Islet of Langerhans (tissue), 1 donor: ENCODE measurements at regions not wholly inside any gene's neighbourhood (a gene's known extent, or its start where the extent isn't known, plus 50 kb on each side); places are given as distances from the start of the nearest gene placed in this dataset.
A peak's percentile ranks its signal among the peaks of the same experiment; 100 is the strongest.

Source experiments
- FAIRE-seq: peaks from one replicate; lab custom pipeline; 2011; peaks lifted over from hg19 to GRCh38; lab: Jason Lieb, UNC

DNA sequence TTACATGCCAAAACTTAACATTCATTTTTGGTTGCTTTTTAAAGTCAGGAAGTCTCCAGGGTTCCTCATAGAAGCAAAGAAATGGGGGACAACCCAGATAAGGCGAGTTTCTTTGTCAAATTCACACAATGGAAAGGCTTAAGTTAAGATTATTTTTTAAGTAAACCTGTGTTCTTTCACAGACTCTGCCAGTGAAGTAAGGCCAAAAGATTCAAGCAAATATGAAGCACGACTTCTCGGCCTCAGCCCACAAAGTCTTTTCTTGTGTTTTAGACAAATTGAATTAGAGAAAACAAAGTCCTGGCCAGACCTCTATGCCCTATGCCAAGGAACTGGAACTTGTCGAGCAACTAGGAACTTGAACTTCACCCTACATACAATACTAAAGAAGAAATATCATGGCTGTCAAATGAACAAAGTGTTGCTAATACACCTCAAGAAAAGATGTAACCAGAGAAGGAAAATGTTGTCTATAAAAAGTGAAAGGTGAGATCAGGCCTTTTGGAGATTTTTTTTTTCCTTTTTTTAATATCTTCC, 540.0 kb upstream of the JARID2 start:
- no peak for FAIRE-seq

DNA sequence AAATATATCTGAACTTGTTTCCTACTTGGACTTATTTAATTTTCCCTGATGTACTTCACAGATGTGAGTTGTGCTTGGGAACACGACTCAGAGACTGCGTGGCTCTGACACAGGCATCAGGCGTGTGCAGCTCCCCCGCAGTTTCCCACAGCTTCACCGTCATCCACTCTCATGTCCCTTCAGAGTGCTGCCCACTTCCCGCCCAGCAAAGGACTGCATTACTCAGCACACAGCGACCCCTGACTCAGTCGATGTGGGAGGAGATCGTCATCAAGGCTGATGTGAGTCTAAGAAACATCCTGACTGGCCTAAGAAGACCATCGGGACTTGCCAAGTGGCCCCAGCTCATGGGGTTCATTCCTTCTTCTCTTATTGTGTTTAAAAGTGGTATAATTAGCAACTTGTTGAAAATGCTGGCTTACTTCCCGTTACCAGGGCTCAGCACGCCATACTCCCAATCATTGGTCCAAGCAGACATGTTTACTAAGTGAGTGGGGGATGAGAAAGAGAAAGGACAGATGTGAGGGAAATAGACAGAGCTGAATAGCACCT, 539.4 kb upstream of the JARID2 start:
- no peak for FAIRE-seq

DNA sequence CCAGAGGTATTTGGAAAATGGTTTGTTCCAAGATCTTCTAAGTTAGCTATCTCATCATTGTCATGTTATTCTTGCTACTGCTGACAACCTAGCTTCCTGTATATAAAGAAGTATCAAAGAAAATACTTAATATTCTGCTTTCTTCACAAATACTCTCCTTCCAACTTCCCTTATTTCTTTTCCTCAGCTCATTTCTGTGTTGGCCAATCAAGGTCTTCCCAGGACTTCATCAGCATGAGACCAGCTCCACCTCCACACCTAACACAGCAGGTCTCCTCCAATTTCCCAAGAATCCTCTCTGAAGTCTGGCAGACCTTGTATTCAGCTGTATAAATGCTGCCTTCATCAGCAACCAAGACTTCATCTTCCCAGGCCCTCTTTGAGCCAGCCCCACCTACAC, 538.6 kb upstream of the JARID2 start:
- FAIRE-seq, result no peak

DNA sequence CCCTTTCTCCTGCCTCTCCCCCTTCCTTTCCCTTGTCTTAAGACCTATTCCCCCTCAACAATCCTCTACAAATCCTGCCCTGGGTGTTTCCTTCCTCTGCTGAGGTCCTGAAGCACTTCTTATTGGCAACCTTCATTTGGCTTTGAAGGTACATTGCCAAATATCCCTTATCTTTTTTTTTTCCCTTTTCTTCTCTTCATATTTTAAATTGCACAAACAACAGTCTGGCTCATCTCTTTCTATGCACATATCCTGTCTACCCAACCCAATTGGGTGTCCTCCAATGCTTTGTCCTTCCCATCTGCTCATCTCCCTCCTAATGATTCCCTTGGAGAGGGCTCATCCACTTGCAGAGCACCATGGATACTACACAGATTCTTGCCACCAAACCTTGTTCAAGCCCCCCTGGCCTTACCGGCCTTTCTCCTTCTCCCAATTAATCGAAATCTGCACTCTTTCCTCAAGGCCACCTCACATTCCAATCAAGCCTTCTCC, 537.9 kb upstream of the JARID2 start:
- FAIRE-seq, result no peak

DNA sequence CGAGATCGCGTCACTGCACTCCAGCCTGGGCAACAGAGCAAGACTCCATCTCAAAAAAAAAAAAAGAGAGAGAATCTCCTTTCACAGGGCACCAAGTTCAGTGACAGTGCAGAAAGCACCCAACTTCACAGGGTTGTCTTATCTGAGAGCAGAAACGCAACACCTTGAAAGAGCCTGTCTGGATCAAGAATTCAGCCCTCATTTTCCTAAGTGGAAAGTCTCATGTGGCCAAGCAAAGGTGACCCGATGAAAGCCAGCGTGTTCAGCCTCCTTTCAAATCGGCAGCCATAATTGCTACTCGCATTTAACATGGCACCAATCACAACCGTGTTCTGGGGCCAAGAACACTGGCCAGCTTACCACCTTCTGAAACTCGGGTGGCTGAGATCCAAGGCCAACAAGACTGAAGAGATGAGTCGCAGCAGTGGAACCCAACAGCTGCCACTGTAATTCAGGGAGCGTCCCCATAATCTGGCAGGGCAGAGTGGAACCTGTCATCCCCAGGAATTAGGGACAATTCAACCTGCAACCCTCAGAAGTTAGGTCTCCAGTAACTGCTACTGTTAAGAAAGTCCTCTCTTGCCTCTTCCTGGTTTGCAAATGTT, 536.7 kb upstream of the JARID2 start:
- FAIRE-seq, result no peak

DNA sequence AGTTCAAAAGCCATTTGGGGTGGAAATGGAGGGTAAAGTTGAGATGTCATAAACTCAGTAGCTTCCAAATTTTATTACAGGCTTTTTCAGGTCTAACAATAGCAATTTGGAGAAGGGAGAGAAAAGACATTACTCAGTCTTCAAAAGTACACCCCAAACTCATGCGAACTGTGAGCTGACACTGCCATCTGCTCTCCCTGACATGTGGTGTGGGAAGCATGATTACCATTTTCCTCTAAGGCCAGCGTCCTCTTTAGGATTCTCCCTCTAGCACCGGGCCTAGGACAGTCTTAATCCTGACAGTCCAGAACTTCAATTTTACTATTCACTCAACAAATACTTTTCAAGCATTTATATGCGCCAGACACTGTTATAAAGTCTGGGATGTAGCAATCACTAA, 536.0 kb upstream of the JARID2 start:
- FAIRE-seq, result no peak

DNA sequence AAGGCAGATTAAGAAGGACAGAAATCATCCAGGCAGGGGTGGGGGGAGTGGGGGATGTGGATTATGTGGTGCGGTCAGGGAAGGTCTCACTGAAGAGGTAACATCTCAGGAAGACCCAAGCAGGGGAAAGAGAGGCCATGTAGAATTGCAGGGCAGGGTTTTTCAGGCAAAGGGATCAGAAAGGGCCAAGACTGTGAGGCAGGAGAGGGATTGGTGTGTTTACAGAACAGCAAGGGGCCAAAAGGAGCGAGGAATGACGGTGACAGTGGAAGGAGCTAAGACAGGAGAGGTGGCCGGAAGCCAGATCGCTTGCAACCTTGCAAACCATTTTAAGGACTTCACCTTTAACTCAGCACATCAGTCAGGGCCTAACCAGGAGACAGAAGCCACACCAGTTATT, 535.4 kb upstream of the JARID2 start:
- no peak for FAIRE-seq

DNA sequence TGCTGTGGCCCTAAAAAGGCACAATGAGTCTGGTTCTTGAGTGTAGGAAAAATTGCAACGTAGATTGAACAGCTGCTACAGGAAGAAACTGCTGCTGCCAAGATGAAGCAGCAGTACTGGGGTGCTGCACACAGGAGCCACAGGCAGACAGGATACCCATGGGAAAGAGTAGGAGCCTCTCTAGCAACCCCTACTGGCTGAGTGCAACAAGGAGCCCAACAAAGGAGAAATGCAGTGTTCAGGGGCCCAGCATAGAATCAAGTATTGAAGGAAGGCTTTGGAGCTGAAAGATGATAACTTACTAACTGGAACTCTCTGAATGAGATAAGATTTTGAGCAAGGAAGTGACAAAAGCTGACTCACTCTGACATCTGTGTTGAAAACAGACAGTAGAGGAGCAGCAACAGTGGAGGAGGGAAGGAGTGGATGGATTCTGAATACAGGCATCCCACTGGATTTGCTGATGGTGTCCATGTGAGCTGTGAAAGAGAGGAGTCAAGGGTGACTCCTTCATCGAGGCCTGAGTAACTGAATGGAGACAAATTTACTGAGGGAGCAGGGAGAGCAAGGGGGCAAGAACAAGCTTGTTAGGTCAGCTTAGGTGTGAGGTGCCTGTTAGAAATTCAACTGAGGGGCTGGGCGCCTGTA, 534.7 kb upstream of the JARID2 start:
- FAIRE-seq, result no peak

DNA sequence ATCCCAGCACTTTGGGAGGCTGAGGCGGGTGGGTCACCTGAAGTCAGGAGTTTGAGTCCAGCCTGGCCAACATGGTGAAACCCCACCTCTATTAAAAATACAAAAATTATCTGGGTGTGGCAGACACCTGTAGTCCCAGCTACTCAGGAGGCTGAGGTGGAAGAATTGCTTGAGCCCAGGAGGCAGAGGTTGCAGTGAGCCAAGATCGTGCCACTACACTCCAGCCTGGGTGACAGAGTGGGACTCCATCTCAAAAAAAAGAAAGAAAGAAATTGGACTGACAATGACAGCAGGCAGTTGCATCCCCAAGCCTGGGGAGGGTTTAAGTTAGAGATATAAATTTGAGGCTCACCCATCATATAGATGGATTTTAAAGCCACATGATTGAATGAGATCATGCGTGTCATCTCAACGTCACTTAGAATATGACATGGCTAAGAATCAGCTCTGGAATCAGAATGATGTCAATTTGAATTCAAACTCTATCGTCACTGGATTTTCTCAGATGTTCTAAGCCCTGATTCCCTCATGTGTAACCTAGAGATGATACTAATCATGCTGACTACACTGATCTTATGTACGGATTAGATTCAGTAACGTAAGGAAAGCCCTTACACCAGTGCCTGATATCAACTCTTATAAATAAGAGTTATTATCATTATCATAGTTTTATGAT, 534.0 kb upstream of the JARID2 start:
- no peak for FAIRE-seq

DNA sequence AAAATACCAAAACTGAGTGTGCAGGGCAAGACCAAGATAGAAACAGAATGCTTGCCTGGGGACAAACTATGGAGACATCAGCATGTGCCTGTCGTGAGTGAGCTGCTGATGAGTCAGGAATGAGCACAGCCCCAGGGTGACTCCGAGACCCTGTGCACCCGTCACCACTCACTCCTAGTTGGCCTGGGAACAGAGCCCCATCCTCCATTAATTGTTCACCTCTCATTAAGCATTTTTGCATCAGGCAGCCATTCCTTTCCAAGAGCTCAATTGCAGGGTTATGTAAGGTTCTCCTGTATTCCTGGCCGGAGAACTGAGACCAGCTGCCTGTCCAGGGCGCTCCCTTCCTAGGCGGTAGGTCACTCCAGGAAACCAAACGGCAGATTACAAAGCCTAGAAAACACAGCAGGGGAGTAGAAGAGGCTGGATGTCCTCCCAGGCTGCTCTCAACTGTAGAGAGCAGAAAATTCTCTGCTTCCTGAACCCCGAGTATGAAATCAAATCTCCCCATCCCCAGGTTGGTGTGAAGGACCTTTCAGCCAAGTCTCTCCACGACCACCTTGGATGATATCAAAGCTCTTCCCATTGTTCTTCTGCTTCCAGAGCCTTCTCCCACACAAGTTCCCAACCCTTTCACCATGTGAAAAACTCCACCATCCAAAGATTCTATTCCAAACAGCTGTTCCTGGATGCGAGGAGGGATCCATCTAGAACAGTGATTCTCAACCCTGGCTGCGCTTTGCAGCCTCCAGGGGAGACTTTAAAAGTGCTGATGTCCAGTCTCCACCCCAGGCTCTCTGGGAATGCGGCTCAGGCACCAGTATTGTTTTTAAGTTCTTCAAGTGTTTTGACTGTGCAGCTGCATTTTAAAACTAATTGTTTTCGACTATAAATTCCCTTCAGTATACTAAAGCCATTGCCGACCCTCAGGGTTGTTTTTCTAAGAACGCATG, 532.6 kb upstream of the JARID2 start:
- no peak for FAIRE-seq

DNA sequence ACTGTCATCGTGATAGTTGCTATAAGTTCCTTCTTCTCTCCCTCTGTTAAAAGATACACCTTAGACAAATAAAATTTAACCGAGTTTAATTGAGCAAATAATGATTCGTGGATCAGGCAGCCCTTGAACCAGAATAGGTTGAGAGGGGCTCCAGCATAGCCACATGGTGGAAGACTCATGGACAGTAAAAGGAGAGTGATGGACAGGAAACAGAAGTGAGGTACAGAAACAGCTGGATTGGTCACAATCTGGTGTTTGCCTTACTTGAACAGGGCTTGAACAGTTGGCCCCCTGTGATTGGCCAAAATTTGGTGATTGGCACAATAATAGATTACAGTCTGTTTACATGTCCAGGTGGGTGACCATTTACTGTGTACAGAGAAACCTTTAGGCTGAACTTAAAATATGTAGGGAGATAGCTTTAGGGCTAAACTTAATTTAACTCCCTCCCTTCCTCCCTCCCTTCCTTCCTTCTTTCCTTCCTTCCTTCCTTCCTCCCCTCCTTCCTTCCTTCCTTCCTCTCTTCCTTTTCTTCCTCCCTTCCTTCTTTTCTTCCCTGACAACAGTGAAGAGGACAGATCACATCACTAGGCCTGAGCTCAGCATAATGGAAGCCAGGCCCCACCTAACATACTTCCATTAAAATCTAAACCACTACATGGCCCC, 531.8 kb upstream of the JARID2 start:
- FAIRE-seq, result no peak

DNA sequence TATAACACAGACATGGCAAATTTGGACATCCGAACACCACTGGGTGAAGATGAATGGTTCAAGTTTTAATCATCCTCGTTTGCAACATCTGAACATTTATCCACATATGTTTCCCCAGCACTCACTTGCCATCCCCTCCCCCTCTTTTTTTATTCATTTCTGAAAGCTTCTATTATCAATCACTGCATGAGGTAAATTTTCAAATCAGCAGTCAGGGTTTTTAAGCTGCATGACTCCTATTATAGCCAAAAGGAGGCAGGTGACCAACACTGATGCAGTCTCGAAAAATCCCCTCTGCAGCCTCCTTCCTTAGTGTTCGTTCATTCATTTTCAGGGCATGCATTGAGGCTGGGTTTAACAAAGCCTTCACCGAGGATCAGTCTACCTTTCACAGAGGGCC, 530.8 kb upstream of the JARID2 start:
- no peak for FAIRE-seq

DNA sequence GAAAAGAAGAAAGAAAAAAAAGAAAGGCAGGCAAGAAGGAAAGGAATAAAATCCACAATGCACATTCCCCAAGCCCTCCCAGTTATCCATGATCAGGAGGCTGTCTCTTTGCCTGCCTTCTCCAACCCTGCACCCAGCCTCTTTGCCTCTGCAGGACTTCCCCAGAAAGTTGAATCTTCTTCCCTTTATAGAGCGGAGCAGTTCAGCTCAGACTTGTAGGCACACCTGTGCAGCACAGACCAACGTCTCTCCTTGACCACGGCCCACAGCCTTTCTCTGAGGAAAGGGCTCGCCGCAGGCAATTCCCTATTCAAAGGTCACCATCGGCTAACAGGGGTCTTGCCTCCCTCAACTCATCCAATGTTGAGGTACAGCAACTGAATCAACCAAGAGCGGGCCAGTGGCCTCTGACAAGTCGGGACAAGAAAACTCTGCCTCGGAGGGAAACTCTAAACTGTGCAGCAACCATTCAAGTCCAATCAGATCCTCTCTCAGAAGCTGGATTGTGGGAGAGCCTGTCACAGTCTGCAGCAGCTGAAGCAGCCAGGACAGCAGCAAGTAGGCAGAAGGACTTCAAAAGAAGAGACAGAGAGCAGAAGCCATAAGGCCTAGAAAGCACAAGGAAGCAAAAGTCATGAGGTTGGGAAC, 529.2 kb upstream of the JARID2 start:
- no peak for FAIRE-seq

DNA sequence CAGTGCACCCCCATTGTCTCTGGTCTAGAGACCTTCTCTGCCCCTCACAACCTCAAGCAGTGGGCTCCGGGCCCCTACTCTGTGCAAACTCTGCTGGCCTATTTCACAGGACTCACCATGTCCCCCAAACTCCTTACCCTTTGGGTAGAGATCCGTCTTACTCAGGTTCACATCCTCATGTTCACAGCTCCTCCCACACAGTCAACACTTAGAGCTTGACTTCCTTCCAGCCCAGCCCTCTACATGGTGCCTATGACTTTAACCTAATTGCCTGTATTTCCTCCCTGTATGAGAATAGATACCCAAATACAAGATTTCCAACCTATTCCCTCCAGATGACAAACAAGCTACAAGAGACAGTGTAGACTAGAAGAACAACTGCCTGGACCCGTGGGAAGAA, 528.6 kb upstream of the JARID2 start:
- no peak for FAIRE-seq

DNA sequence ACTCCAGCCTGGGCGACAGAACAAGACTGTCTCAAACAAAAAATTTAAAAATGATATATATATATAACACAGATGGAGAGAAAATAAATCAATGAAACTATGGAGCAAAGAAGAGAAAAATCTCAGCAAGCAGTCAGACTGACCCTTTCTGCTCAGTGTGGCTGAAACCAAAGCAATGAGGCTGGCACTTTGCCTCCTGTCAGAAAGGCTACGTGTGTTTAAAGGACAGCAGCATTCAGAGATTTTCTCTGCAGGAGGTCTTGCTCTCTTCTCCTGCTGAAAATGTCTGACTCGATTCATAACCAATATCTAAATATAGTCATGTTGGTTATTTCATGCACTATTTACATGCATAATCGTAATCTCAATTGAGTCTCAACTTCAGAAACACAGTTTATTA, 527.0 kb upstream of the JARID2 start:
- FAIRE-seq, result no peak

DNA sequence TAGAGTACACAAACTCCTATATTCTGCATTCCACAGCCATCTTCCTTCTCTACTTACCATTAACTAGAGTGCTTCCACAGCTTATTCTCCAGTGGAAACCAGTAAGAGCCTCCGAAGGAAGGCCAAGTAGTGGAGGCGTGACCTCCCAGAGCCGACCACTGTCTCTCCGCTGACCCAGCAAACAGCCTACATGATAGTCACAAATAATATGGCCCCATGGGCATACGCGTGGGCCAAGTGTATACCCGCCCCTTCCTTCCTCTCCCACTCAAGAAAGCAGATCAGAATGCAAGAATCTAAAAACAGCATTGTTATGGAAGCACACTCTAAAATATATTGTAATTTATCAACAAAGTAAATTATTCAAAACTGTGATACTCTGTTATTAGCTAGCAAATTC, 526.6 kb upstream of the JARID2 start:
- no peak for FAIRE-seq

DNA sequence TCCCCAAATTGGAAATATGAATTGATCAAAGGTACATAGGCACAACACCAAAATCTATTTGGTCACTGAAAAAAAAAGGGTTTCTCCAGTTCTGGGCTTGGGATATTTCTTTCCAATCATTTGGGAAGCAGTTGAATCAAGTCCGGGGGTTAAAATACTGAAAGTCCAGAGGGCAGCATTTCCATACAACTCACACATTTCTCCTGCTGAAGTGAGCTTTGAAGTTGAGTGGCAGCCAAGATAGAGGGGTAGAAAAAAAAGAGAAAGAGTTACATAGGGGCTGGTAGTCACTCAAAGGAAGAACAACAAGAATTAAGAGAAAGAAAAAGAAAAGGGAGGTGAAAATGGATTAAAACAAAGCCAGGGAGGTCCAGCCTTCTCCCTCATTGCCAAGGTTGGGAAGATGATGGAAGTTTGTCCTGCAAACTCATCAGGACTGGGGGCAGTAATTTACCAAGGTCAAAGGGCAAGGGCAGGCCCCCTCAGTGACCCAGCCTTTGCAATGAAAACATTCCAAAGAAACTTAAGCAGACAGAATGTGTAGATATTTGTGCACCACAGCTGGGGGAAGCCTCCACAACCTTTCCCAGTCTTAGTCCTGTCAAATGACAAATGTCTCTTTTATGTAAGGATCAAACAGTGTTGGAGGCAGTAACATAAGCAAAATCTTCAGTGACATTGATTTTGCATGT, 525.3 kb upstream of the JARID2 start:
- FAIRE-seq, result no peak

DNA sequence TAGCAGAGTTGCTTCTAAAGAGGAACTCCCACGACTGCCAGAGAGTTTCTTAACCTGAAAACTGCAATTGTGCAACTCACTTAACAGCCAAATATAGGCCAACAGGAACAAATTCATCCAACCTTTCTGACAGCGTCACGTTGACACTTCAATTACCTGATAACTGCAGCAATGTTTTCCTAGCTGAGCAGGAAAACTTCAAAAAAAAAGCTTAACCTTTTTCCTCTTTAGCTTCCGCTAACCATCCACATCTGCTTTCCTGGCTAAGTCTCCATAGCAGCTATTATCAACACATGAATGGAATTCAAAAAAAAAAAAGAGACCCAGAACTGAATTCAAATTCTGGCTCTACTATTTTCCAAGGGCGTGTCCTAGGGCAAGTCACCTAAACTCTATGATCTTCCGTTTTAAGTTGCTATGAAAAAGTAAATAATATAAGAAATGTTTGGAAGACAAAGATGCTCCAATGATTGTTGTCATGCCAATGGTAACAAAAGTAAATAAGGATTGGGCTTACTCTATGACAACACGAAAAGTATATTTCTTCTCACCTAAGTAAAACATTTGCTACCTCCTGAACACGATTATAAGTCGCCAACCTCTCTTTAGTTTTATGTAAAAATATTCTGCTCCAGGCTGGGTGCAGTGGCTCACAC, 524.6 kb upstream of the JARID2 start:
- FAIRE-seq, result peak; percentile 86

DNA sequence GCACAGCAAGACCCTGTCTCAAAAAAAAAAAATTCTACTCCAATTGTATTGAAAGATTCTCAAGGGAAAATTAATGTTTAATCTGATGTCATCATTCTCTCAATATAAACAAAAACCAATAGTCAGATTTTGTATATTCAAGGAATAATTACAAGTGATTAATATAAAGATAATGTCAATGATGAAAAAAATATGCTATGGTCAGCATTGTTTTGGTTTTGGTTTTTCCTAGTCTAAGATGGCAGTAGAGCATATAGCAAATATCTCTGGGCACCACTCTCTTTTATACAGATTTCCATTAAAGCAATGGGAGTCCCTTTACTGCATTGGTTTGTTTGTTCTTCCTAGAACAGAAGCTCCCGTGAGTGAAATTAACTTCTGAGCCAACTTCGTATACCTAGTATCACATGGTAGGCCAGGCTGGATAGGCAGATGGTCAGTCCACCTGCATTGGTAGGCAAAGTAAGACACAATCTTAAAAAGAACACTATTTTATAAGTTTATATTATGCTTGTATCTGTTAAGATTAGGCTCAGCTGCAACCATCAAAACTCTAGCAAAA, 523.8 kb upstream of the JARID2 start:
- no peak for FAIRE-seq
